SW 1271 (cell line): ENCODE measurements at regions not wholly inside any gene's neighbourhood (a gene's known extent, or its start where the extent isn't known, plus 50 kb on each side); places are given as distances from the start of the nearest gene placed in this dataset.
A peak's percentile ranks its signal among the peaks of the same experiment; 100 is the strongest.

Experiments used
- DNase-seq, 2 experiments: peaks; one replicate each; lab custom pipeline; 2025; lab: John Stamatoyannopoulos, UW

- no peak for DNase-seq
Observed at GRCh38 chr1:218156595-218156994, 128.5 kb upstream of the RRP15 start.

- DNase-seq, result no peak
Observed at GRCh38 chr1:218163371-218163770, 121.7 kb upstream of the RRP15 start.

DNA sequence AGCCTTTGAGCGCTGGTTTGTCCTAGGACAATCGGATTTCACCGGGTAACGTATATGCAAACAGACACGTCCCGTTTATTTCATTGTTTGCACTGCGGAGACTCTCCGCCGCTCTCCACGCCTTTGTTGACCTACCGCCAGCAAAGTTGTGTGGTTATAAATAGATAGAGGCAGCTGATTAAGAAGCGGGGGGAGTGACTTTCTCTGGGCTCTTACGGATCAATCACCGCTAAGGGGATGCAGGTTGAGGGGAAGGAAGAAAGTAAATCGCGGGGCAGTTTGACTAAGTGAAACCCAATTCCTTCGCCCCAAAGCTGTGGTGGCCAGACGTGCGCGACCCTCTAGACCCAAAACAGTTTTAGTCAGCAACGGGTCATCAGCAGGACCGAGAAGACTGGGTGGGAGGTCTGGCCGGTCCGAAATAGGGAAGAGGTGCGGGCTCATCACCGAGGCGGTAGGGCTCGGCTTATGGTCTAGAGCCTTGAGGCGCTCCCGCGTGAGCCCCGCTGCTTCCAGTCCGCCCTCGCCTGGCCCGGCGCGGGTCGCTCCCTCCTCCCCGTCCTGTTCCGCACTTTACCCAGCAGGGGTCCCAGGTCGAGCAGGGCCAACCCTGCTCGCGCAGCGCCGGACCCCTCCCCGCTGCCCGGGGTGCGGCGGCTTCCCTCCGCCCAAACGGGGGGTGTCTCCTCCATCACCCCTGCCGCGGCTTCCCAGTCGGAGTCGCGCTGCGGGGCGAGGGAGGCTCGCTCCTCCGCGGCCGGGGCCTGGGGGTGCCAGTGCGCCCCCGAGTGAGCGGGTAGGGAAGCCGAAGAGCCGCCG lies 120.8 kb upstream of the RRP15 start:
- no peak for DNase-seq

DNA sequence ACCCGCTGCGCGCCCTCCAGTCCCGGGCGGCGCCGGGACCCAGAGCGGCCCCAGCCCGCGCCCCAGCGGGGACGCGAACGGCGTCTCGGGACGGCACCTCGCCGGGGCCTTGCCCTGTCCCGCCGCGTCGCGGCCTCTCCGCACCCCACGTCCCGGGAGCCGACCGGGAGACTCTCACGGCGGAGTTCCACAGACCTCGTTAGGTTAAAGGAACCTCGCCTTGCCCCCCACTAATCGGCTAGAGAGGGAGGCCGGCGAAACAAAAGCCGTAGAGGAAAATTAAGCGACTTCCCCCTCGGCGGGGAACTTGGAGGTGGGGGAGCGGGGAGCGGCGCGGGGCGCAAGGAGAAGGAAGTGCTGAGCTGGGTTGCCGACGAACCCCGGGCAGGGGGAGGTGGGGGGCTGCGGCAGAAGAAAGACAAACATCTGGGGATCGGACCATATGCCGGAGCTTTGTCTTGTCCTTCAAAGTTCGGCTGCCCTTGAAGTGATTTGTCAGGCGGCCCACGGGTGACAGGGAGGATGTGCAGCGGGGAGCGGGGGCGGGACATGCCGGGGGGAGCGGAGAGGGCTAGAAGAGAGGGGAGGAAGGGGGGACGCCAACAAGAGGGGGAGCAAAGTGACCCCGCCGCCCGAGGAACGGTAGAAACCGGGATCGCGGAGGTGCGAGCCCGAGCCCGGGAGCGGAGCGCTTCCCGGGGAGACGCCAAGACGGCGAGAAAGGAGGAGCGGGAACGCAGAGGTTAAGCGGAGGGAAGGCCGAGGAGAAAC lies 120.0 kb upstream of the RRP15 start:
- no peak for DNase-seq

GRCh38 chr1:218165701-218166114 lies 119.4 kb upstream of the RRP15 start:
- DNase-seq, result no peak

DNA sequence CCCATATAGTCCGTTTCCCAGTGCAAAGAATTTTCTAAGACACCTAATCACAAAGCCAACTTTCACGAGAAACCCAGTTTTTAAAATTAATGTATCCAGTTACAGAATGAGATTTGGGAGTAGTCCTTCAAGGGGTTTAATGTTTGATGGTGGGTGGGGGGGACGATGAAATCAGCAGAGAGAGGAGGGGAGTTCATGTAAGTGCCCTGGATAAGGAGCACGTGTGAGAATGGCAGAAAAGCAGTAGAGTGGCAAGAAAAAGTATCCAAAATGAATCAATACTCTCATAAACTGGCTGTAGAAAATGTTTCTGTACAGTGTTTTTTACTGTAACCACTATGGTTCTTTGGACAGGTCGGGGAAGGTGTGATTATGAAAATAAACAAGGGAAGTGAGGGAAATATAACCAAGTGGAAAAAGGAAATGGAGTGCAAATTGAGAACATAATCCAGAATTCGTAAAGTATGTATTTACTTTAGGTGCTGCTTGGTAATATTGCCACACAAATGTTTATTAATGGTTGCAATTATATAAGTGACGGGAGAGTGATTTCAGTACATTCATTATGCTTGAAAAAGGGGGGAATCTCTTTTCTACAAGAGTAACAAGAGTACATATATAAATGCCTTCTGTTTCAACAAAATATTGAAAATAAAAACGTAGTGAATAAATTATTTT lies 118.7 kb upstream of the RRP15 start:
- DNase-seq, result no peak

DNA sequence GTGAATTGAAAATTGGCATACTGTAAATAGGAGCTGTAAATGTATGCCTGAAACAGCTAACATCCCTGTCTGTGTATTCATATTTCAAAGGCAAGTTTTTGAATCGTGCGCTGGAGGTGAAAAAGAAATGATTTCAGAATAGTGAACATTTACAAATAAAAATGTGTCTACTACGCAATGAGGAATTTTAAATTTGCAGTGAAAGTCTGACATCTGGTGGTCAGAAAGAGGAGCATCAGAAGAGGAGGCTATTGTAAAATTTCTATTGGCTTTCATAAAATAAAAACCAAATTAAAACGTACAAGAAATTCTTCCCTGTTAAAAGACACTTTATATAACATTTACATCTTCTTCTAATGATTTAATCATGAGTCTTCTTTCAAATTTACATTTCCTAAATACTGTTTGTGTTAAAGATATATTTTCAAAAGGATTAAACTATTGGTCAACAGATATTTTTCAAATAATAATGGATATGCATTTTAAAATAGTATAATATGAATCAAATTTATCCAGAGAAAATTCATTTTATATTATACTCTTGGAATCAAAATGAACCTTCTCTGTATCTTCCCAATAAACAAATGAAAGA lies 113.7 kb upstream of the RRP15 start:
- peak in 1 of 2 experiments; percentile 31 for DNase-seq

DNA sequence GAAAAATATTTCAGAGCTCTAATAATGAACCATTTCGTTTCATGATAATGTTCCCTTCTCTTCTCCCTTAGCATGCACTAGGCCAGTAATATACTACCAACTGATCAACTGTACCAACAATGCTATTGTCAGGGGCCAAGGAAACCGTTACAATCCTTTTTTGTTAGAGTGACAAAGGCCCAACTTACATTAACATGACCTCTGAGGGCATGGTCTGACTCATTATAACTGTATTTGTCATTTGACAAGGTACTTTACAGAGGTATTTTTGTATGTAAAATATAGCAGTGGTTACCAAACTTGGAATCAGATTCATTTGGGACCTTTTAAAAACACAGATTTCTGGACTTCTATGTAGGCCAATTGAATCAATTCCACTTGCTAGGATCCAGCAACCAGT lies 102.6 kb upstream of the RRP15 start:
- no peak for DNase-seq

- DNase-seq, result no peak
Observed at GRCh38 chr1:218200979-218201378, 84.1 kb upstream of the RRP15 start.

DNA sequence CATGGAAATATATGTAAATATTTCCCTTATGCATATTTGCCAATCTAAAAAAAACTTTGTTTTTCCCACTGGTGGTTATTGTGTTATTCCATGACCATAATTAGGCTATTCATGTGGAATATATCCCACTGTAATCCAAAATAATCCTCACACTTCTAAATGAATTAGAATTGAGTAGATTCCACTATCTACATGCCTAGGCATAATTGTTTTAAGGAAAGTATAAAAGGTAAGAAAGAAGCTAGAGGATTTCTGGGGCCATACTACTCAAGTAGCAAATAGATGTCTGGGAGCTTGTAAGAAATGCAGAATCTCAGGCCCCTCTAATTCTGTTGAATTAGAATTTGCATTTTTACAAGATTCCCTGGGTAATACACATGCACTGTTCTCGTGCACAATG lies 83.5 kb upstream of the RRP15 start:
- no peak for DNase-seq

GRCh38 chr1:218205721-218206120 lies 79.4 kb upstream of the RRP15 start:
- no peak for DNase-seq

DNA sequence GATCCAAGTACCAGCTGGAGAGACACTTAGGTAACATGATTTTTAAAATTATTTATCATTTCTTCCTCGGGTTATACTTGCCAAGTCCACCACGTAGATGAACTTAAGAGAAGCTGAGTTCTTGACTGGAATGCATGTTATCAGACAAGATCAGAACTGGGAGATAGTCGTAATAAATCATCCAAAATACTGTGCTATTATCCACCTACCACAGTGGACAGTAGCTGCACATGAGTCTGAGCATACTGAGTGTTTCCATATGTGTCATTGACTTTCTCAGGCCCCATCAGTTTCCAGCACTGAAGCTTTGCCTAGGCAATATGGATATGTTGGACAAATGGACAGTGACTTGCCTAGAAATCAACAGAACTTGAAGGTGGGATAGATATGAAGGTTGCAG lies 77.9 kb upstream of the RRP15 start:
- DNase-seq, result no peak

- peak; percentile 70 to 80 for DNase-seq
Observed at GRCh38 chr1:218209351-218209861, 75.7 kb upstream of the RRP15 start.

- DNase-seq, result peak in 1 of 2 experiments; percentile 25
Observed at GRCh38 chr1:218211241-218211640, 73.9 kb upstream of the RRP15 start.

GRCh38 chr1:218217040-218217439 lies 68.1 kb upstream of the RRP15 start:
- DNase-seq, result no peak

GRCh38 chr1:218219460-218219859 lies 65.6 kb upstream of the RRP15 start:
- DNase-seq, result no peak

- no peak for DNase-seq
Observed at GRCh38 chr1:218224101-218224500, 61.0 kb upstream of the RRP15 start.

DNA sequence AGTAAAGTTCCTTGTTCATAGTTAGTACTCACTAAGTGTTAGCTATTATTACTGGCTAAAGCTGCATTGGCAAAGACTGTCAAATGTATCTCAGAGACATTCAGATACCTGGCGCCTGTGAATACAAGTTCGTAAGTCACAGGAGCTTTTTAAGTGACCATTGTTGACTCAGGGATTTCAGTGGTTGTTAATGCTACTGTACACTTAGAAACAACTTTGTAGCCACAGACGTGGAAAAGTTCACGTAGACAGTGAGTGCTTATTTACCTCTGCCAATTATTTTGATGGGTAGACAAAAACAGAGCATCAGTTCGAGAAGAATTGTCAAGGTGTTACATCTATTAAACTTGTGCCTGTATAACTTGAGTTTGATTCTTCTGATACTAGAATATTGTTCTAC lies 59.1 kb upstream of the RRP15 start:
- DNase-seq, result no peak
